CD8-positive, alpha-beta memory T cell (primary cell): ENCODE measurements at regions not wholly inside any gene's neighbourhood (a gene's known extent, or its start where the extent isn't known, plus 50 kb on each side); places are given as distances from the start of the nearest gene placed in this dataset.

Experiments used
- CTCF ChIA-PET: fragments of 350-600 bp; sonication (Branson Sonifier 250); formaldehyde crosslinking; loops from one replicate; lab custom pipeline; 2021; ENCODE audit warnings: antibody characterized with exemption; lab: Charles Lee
- POLR2A ChIA-PET: fragments of 350-600 bp; sonication (Branson Sonifier 250); formaldehyde crosslinking; loops from one replicate; lab custom pipeline; 2021; ENCODE audit warnings: antibody characterized with exemption; lab: Charles Lee
- DNase-seq, 5 donors: peaks; one replicate each; pipeline versions ENCODE4 v3.0.0 to v3.0.0-alpha.2; 2020 to 2022; ENCODE audit warnings: mixed read lengths in 1 of 5
- H3K27ac ChIP-seq: one replicate; pipeline ENCODE4 v1.7.0; 2013; ENCODE audit warnings: low read depth, mild to moderate bottlenecking, low read length, moderate library complexity
- H3K27me3 ChIP-seq: 2 replicates; pipeline ENCODE4 v1.7.0; 2013; ENCODE audit warnings: low read length, mild to moderate bottlenecking; ENCODE audit not compliant: insufficient read depth, poor library complexity, severe bottlenecking
- H3K36me3 ChIP-seq: 2 replicates; pipeline ENCODE4 v1.7.0; 2013; ENCODE audit warnings: mild to moderate bottlenecking, low read length, moderate library complexity; ENCODE audit not compliant: insufficient read depth
- H3K4me1 ChIP-seq: 2 replicates; pipeline ENCODE4 v1.7.0; 2013; ENCODE audit warnings: mild to moderate bottlenecking, low read length, moderate library complexity; ENCODE audit not compliant: insufficient read depth
- H3K4me3 ChIP-seq: 2 replicates; pipeline ENCODE4 v1.7.0; 2013; ENCODE audit warnings: mild to moderate bottlenecking, low read length
- H3K9me3 ChIP-seq: 2 replicates; pipeline ENCODE4 v1.7.0; 2013; ENCODE audit warnings: mild to moderate bottlenecking, low read length
- H3K27ac Mint-ChIP-seq, 8 donors: one replicate each; pipeline ENCODE4 v1.8.0; 2020 to 2021; ENCODE audit warnings: mixed read lengths in 8 of 8, mild to moderate bottlenecking in 6 of 8, inconsistent platforms in 3 of 8, moderate library complexity in 3 of 8
- H3K27me3 Mint-ChIP-seq, 2 donors: one replicate each; pipeline ENCODE4 v1.8.0; 2020 to 2021; ENCODE audit warnings: mixed read lengths in 2 of 2, mild to moderate bottlenecking in 1 of 2, moderate library complexity in 1 of 2
- H3K36me3 Mint-ChIP-seq, 3 donors: one replicate each; pipeline ENCODE4 v1.8.0; 2020 to 2021; ENCODE audit warnings: mixed read lengths in 3 of 3, inconsistent platforms in 1 of 3, mild to moderate bottlenecking in 1 of 3
- H3K4me1 Mint-ChIP-seq, 3 donors: one replicate each; pipeline ENCODE4 v1.8.0; 2020 to 2021; ENCODE audit warnings: mixed read lengths in 3 of 3, inconsistent platforms in 1 of 3, mild to moderate bottlenecking in 1 of 3
- H3K4me3 Mint-ChIP-seq, 7 donors: one replicate each; pipeline ENCODE4 v1.8.0; 2020 to 2021; ENCODE audit warnings: mixed read lengths in 7 of 7, mild to moderate bottlenecking in 6 of 7, moderate library complexity in 4 of 7, inconsistent platforms in 2 of 7
- H3K9me3 Mint-ChIP-seq, 5 donors: one replicate each; pipeline ENCODE4 v1.8.0; 2020 to 2022; ENCODE audit warnings: mixed read lengths in 5 of 5, mild to moderate bottlenecking in 3 of 5, moderate library complexity in 2 of 5, inconsistent platforms in 1 of 5

DNA sequence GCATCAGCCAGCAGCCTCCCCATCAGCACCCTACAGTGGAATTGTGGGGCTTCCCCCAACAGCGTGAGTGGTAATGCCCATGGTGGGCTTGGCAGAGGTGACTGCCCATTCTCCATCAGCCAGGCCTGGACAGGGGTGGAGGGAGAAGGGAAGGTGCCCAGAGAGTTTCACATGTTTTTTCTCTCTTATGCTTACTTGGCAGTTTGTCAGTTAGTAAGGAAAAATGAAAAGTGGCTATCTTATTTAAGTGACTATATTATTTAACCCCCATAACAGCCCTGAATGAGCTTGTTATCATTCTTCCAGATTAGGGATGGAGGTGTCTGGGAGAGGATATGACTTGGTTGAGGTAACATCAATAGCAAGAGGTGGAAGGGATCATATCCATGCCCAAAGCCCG is 921.7 kb downstream of the GRID1 start:
- POLR2A ChIA-PET = no interaction called here

DNA sequence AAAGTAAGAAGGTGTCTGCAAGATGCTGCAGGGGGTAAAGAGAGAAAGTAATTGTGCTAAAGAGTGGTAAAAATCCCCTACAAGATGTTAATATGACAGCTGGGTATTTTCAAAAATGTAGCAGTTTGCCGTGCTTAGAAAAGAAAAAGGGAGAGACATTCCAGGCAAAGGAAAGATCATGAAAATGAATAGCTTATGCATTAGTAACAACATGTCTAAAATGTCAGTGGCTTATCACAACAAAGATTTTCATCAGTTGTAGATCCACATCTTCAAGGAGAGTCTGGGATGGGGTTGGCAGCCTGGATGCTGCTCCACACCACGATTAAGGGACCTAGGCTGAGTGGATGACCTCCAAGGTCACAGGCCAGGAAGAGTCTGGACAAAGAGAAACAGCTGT is 920.9 kb downstream of the GRID1 start:
- CTCF ChIA-PET = no interaction called here
- H3K27ac Mint-ChIP-seq = no peak overlapping the region
- no peak overlapping the region for H3K4me3 ChIP-seq
- no peaks in the 10 kb centered on the region for H3K36me3 ChIP-seq
- POLR2A ChIA-PET = no interaction called here
- peaks cover 0 to 5% of the 10 kb centered on the region in 2 donors for H3K27me3 Mint-ChIP-seq
- H3K4me1 ChIP-seq = no peaks in the 10 kb centered on the region
- H3K27ac ChIP-seq = no peak overlapping the region
- peaks cover 0 to 2% (median 0%) of the 10 kb centered on the region in 5 donors for H3K9me3 Mint-ChIP-seq
- DNase-seq = no peak
- no peaks in the 10 kb centered on the region for H3K36me3 Mint-ChIP-seq
- no peaks in the 10 kb centered on the region for H3K4me1 Mint-ChIP-seq
- no peak overlapping the region for H3K4me3 Mint-ChIP-seq
- H3K9me3 ChIP-seq = no peaks in the 10 kb centered on the region
- H3K27me3 ChIP-seq = no peaks in the 10 kb centered on the region

More for the DNA sequence above, 921.7 kb downstream of the GRID1 start:
- Mint-ChIP-seq H3K4me3 (no peak overlapping the region), H3K36me3 (no peaks in the 10 kb centered on the region), H3K27ac (no peak overlapping the region), H3K27me3 (peaks cover 0 to 5% of the 10 kb centered on the region in 2 donors), H3K9me3 (peaks cover 0 to 2% (median 0%) of the 10 kb centered on the region in 5 donors), H3K4me1 (no peaks in the 10 kb centered on the region)
- Histone ChIP-seq H3K4me3 (no peak overlapping the region), H3K36me3 (no peaks in the 10 kb centered on the region), H3K4me1 (no peaks in the 10 kb centered on the region), H3K27me3 (no peaks in the 10 kb centered on the region), H3K27ac (no peak overlapping the region), H3K9me3 (no peaks in the 10 kb centered on the region)
- DNase-seq = no peak
- CTCF ChIA-PET = no interaction called here

DNA sequence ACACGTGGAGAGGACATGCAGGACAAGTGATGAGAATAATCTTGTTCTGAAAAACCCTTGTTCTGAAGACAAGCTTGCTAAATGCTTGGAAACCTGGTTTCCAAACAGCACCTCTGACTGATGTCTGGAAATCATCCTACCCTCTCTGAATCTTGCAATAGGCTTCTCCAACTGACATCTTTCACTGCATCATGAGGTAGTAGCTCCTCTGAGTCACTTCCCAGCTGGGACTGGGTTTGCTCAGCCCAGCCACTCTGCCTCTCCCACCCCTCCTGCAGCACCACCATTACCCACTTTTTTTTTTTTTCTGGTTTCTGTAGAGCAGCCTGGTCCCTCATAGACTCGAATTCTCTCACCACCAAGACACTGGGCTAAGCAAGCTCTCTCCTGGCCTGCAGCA is 919.8 kb downstream of the GRID1 start:
- POLR2A ChIA-PET = no interaction called here
- Mint-ChIP-seq H3K27me3 (peaks cover 0 to 5% of the 10 kb centered on the region in 2 donors), H3K36me3 (no peaks in the 10 kb centered on the region), H3K4me1 (no peaks in the 10 kb centered on the region), H3K9me3 (peaks cover 0 to 2% (median 0%) of the 10 kb centered on the region in 5 donors), H3K4me3 (no peak overlapping the region), H3K27ac (no peak overlapping the region)
- no peaks in the 10 kb centered on the region for H3K36me3 ChIP-seq
- H3K4me3 ChIP-seq = no peak overlapping the region
- no peak for DNase-seq
- no peaks in the 10 kb centered on the region for H3K9me3 ChIP-seq
- CTCF ChIA-PET = no interaction called here
- H3K27me3 ChIP-seq = no peaks in the 10 kb centered on the region
- no peaks in the 10 kb centered on the region for H3K4me1 ChIP-seq
- no peak overlapping the region for H3K27ac ChIP-seq

DNA sequence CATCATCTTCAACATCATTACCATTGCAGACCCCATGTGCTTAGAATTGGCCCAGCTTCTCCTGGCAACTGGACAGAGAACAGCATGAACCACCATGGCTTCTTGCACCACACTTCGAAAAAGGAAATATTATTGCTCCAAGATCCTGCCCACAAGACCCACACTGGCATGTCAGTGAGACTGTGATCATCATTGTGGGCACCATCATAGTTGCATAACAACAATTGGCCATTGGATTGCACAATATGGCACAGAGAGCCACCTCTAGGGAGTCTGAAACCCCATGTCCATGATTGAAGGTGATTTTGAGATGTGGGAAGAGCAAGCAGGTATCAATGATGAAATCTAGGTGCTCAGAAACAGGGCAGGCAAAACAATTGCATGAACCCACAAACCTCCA is 918.9 kb downstream of the GRID1 start:
- no peaks in the 10 kb centered on the region for H3K4me1 ChIP-seq
- no peak overlapping the region for H3K27ac Mint-ChIP-seq
- no peaks in the 10 kb centered on the region for H3K36me3 ChIP-seq
- DNase-seq = no peak
- H3K4me3 Mint-ChIP-seq = no peak overlapping the region
- no peak overlapping the region for H3K4me3 ChIP-seq
- no peak overlapping the region for H3K27ac ChIP-seq
- no peaks in the 10 kb centered on the region for H3K4me1 Mint-ChIP-seq
- H3K9me3 ChIP-seq = no peaks in the 10 kb centered on the region
- H3K27me3 ChIP-seq = no peaks in the 10 kb centered on the region
- H3K9me3 Mint-ChIP-seq = peaks cover 0 to 2% (median 0%) of the 10 kb centered on the region in 5 donors
- no peaks in the 10 kb centered on the region for H3K36me3 Mint-ChIP-seq
- ChIA-PET POLR2A (no interaction called here), CTCF (no interaction called here)
- peaks cover 0 to 5% of the 10 kb centered on the region in 2 donors for H3K27me3 Mint-ChIP-seq

DNA sequence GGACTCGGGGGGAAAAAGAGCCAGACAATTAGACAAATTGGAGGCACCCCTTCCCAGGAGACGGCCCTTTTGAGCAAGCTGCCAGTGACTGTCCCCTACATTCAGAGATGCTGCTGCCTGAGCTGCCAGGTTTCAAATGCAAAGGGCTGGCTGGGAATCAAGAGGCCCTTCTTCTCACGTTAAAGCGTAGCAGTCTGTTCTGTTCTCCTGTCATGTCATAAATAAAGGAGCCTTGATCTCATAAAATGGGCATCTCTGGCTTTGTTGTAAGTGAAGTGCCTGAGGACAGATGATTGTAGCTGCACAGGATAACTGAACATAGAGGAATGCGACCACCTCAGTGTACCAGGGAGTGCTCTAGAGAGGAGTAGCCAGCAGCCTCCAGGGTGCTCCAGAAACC is 917.9 kb downstream of the GRID1 start:
- Histone ChIP-seq H3K9me3 (no peaks in the 10 kb centered on the region), H3K4me1 (no peaks in the 10 kb centered on the region), H3K36me3 (no peaks in the 10 kb centered on the region), H3K27ac (no peak overlapping the region), H3K27me3 (no peaks in the 10 kb centered on the region), H3K4me3 (no peak overlapping the region)
- Mint-ChIP-seq H3K27me3 (peaks cover 5 to 8% of the 10 kb centered on the region in 2 donors), H3K36me3 (no peaks in the 10 kb centered on the region), H3K4me1 (no peaks in the 10 kb centered on the region), H3K9me3 (peaks cover 0 to 2% (median 0%) of the 10 kb centered on the region in 5 donors), H3K4me3 (no peak overlapping the region), H3K27ac (no peak overlapping the region)
- DNase-seq = no peak
- POLR2A ChIA-PET = no interaction called here
- CTCF ChIA-PET = no interaction called here

DNA sequence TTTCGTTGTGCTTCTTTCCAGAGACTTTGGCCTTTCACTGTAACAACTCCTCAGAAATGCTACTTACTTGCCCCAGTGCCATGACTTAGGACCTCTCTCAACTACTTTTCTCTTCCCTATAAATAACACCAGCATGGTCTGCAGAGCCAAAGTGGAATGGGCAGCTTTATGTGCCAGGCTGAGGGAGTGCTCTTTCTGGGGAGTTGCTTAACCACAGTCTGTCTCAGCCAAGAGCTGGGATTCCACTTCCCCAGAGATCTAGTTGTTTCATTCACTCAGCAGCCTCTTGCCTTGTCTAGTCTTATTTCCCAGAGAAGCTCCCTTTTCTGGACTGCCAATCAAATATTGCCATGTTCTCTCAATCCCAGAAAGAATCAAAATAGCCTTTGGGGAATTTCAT is 912.2 kb downstream of the GRID1 start:
- H3K4me3 Mint-ChIP-seq = no peak overlapping the region
- H3K9me3 ChIP-seq = no peaks in the 10 kb centered on the region
- no peaks in the 10 kb centered on the region for H3K36me3 Mint-ChIP-seq
- H3K27ac Mint-ChIP-seq = no peak overlapping the region
- no peaks in the 10 kb centered on the region for H3K4me1 ChIP-seq
- no peak overlapping the region for H3K4me3 ChIP-seq
- no peaks in the 10 kb centered on the region for H3K36me3 ChIP-seq
- H3K27ac ChIP-seq = no peak overlapping the region
- H3K9me3 Mint-ChIP-seq = peaks cover 0 to 2% (median 0%) of the 10 kb centered on the region in 5 donors
- H3K4me1 Mint-ChIP-seq = no peaks in the 10 kb centered on the region
- peaks cover 0 to 15% of the 10 kb centered on the region in 2 donors for H3K27me3 Mint-ChIP-seq
- ChIA-PET POLR2A (no interaction called here), CTCF (no interaction called here)
- DNase-seq = no peak
- no peaks in the 10 kb centered on the region for H3K27me3 ChIP-seq

DNA sequence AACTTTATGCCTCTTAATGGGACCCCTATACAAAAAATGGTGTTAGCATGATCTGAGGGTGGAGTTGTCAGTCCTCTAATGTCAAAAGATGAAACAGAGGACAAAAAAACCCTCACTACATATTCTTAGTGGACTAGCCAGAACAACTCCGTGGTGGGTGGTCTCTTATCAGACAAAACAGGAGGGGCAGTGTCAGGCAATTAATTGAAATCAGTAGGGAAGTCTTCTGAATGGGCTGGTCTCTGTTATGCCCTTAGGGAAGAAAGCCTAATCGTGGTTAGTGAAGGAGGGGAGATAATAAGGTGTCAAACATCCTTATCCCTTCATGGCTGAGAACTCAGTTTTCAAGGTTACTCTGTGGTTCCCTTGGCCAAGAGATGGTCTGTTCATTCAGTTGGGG is 909.4 kb downstream of the GRID1 start:
- H3K27ac ChIP-seq = no peak overlapping the region
- no peaks in the 10 kb centered on the region for H3K4me1 ChIP-seq
- no peaks in the 10 kb centered on the region for H3K27me3 ChIP-seq
- no peak overlapping the region for H3K4me3 ChIP-seq
- H3K9me3 ChIP-seq = no peaks in the 10 kb centered on the region
- ChIA-PET CTCF (no interaction called here), POLR2A (no interaction called here)
- DNase-seq = no peak
- H3K36me3 ChIP-seq = no peaks in the 10 kb centered on the region
- Mint-ChIP-seq H3K9me3 (peaks cover 0 to 2% (median 0%) of the 10 kb centered on the region in 5 donors), H3K27me3 (peaks cover 0 to 15% of the 10 kb centered on the region in 2 donors), H3K36me3 (no peaks in the 10 kb centered on the region), H3K4me3 (no peak overlapping the region), H3K27ac (no peak overlapping the region), H3K4me1 (no peaks in the 10 kb centered on the region)

DNA sequence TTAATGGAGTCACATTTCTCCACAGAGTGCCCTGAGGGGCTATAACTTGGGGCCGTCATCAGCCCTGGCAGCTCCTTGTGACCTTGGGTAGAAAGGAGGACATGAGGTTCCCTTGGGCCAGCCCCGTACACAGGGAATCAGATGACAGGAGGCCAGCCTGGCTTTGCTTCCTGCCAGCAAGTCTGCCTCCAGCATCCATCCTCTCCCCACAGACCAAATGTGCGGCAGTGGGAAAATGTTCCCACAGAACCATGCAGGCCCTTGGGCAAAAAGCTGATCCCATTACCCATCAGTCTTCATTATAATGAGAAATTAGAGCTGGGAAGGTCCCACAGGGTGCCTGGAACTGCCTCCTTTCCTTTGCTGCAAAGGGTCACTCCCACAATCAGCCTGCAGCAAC is 908.3 kb downstream of the GRID1 start:
- Histone ChIP-seq H3K27me3 (no peaks in the 10 kb centered on the region), H3K9me3 (no peaks in the 10 kb centered on the region), H3K27ac (no peak overlapping the region), H3K36me3 (no peaks in the 10 kb centered on the region), H3K4me3 (no peak overlapping the region), H3K4me1 (no peaks in the 10 kb centered on the region)
- no peak overlapping the region for H3K4me3 Mint-ChIP-seq
- no peak overlapping the region for H3K27ac Mint-ChIP-seq
- H3K27me3 Mint-ChIP-seq = peaks cover 0 to 11% of the 10 kb centered on the region in 2 donors
- no peaks in the 10 kb centered on the region for H3K9me3 Mint-ChIP-seq
- DNase-seq = no peak
- no peaks in the 10 kb centered on the region for H3K36me3 Mint-ChIP-seq
- POLR2A ChIA-PET = no interaction called here
- no peaks in the 10 kb centered on the region for H3K4me1 Mint-ChIP-seq
- CTCF ChIA-PET = no interaction called here

DNA sequence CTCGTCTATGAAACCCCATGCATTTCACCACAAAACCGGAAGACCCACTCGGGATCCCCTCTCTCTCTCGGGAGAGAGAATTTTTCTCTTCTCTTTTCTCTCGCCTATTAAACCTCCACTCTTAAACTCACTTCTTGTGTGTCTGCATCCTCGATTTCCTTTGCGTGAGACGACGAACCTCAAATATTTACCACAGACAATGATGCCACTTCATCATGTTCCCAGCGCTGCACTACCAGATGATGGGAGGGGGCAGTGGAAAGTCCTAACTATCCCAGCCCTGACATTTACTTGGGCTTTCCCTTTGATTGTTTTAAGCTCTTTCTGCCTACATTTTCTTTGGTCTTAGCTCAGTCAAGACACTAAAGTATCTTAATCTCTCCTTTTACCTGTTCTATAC is 906.7 kb downstream of the GRID1 start:
- Histone ChIP-seq H3K36me3 (no peaks in the 10 kb centered on the region), H3K9me3 (no peaks in the 10 kb centered on the region), H3K4me1 (no peaks in the 10 kb centered on the region), H3K4me3 (no peak overlapping the region), H3K27ac (no peak overlapping the region), H3K27me3 (no peaks in the 10 kb centered on the region)
- H3K4me3 Mint-ChIP-seq = peak overlapping the region in 1 of 7 donors; percentile 45
- no peak overlapping the region for H3K27ac Mint-ChIP-seq
- POLR2A ChIA-PET = no interaction called here
- CTCF ChIA-PET = no interaction called here
- H3K4me1 Mint-ChIP-seq = no peaks in the 10 kb centered on the region
- no peaks in the 10 kb centered on the region for H3K36me3 Mint-ChIP-seq
- peaks cover 0 to 4% (median 0%) of the 10 kb centered on the region in 5 donors for H3K9me3 Mint-ChIP-seq
- peaks cover 3 to 8% of the 10 kb centered on the region in 2 donors for H3K27me3 Mint-ChIP-seq
- no peak for DNase-seq
